Lower leg skin (tissue), 4 donors: ENCODE measurements at regions not wholly inside any gene's neighbourhood (a gene's known extent, or its start where the extent isn't known, plus 50 kb on each side); places are given as distances from the start of the nearest gene placed in this dataset.
A peak's percentile ranks its signal among the peaks of the same experiment; 100 is the strongest.

Source experiments
- DNase-seq, 2 donors: peaks; one replicate each; pipeline ENCODE4 v3.0.0-alpha.2; 2019; ENCODE audit warnings: low spot score in 2 of 2
- H3K4me3 ChIP-seq: fragments of 200-600 bp; sonication (generic); 2 replicates; pipeline ENCODE4 v1.5.1; 2017; ENCODE audit warnings: mild to moderate bottlenecking, low read depth; ENCODE audit not compliant: poor library complexity, severe bottlenecking
- CTCF ChIP-seq, 3 donors: fragments of 450-650 bp; IDR thresholded peaks; one replicate each; pipeline ENCODE4 v1.5.1; 2016; ENCODE audit warnings: antibody characterized with exemption in 3 of 3, mild to moderate bottlenecking in 3 of 3, moderate library complexity in 2 of 3
- POLR2A ChIP-seq, 2 donors: fragments of 450-650 bp; IDR thresholded peaks; one replicate each; pipeline ENCODE4 v1.6.1; 2016 to 2017; ENCODE audit warnings: antibody characterized with exemption in 2 of 2, mild to moderate bottlenecking in 1 of 2, moderate library complexity in 1 of 2
- WGBS, 2 donors: methylation state at CpG; one replicate each; pipeline ENCODE4 v1.1.5; 2018; 5-methylcytosine and 5-hydroxymethylcytosine counted together
- intact Hi-C: fragments of 100-400 bp; cut with DNase I; formaldehyde crosslinking; loops from one replicate; pipeline ENCODE4 v1.15.0; 2023; ENCODE audit warnings: low total_unique reads

GRCh38 chr3:66747696-66748095 lies 246.9 kb upstream of the LRIG1 start:
- H3K4me3 ChIP-seq: no peak overlapping the region
- peak in 1 of 2 donors; percentile 72 for DNase-seq
- WGBS, 2 donors: 48 to 62% methylated on average over 4 of the region's 4 CpGs
- intact Hi-C loops: no loop called here
- TF ChIP-seq POLR2A (IDR thresholded peaks at IDR 0.05) (no peak), CTCF (IDR thresholded peaks at IDR 0.05) (no peak)

- 57 to 59% methylated on average over 2 of the region's 2 CpGs for WGBS, 2 donors
- H3K4me3 ChIP-seq: no peak overlapping the region
- intact Hi-C loops: no loop called here
- DNase-seq: no peak
- TF ChIP-seq CTCF (IDR thresholded peaks at IDR 0.05) (no peak), POLR2A (IDR thresholded peaks at IDR 0.05) (no peak)
Observed at GRCh38 chr3:66748175-66748876, 247.5 kb upstream of the LRIG1 start.

- H3K4me3 ChIP-seq: no peak overlapping the region
- intact Hi-C loops: no loop called here
- TF ChIP-seq POLR2A (IDR thresholded peaks at IDR 0.05) (no peak), CTCF (IDR thresholded peaks at IDR 0.05) (no peak)
- 79 to 81% methylated on average over 3 of the region's 3 CpGs for WGBS, 2 donors
- no peak for DNase-seq
Observed at GRCh38 chr3:66751842-66752241, 246.3 kb upstream of the KBTBD8 start.

GRCh38 chr3:66753670-66754069 lies 244.4 kb upstream of the KBTBD8 start:
- no peak overlapping the region for H3K4me3 ChIP-seq
- no peak for TF ChIP-seq POLR2A (IDR thresholded peaks at IDR 0.05)
- no peak for TF ChIP-seq CTCF (IDR thresholded peaks at IDR 0.05)
- no peak for DNase-seq
- intact Hi-C loops: no loop called here

GRCh38 chr3:66754613-66755012 lies 243.5 kb upstream of the KBTBD8 start:
- TF ChIP-seq POLR2A (IDR thresholded peaks at IDR 0.05) (no peak), CTCF (IDR thresholded peaks at IDR 0.05) (no peak)
- intact Hi-C loops: no loop called here
- no peak for DNase-seq
- no peak overlapping the region for H3K4me3 ChIP-seq
- WGBS, 2 donors: 93 to 96% methylated on average over 7 of the region's 7 CpGs

- intact Hi-C loops: no loop called here
- DNase-seq: no peak
- 90 to 96% methylated on average over 6 of the region's 6 CpGs for WGBS, 2 donors
- H3K4me3 ChIP-seq: no peak overlapping the region
- no peak for TF ChIP-seq POLR2A (IDR thresholded peaks at IDR 0.05)
- TF ChIP-seq CTCF (IDR thresholded peaks at IDR 0.05): no peak
Observed at GRCh38 chr3:66755924-66756323, 242.2 kb upstream of the KBTBD8 start.
